ENCODE measurements at regions not wholly inside any gene's neighbourhood (a gene's known extent, or its start where the extent isn't known, plus 50 kb on each side); places are given as distances from the start of the nearest gene placed in this dataset.

GRCh38 chr11:70883323-70883940 lies 368.9 kb downstream of the SHANK2 start:
- in situ Hi-C loops (cut with MboI; ENCODE audit: low sequenced_read_pairs, unreplicated experiment), result no loop called here
- no peak for TF ChIP-seq CTCF (IDR thresholded peaks at IDR 0.05; ENCODE audit: borderline replicate concordance, control extremely low read depth, extremely low read depth, insufficient read depth, missing control alignments)

GRCh38 chr11:70883973-70884623 lies 368.3 kb downstream of the SHANK2 start:
- DNase-seq (ENCODE audit: low spot score), result no peak
- TF ChIP-seq CTCF (IDR thresholded peaks at IDR 0.05; ENCODE audit: borderline replicate concordance, control extremely low read depth, extremely low read depth, insufficient read depth, missing control alignments), result no peak
- in situ Hi-C loops (cut with MboI; ENCODE audit: low sequenced_read_pairs, unreplicated experiment), result no loop called here

More at GRCh38 chr11:70883323-70883940, 368.9 kb downstream of the SHANK2 start:
- DNase-seq (ENCODE audit: low spot score), result no peak

- in situ Hi-C loops (cut with MboI; ENCODE audit: low sequenced_read_pairs, unreplicated experiment), result no loop called here
- no peak for TF ChIP-seq CTCF (IDR thresholded peaks at IDR 0.05; ENCODE audit: borderline replicate concordance, control extremely low read depth, extremely low read depth, insufficient read depth, missing control alignments)
- no peak for DNase-seq (ENCODE audit: low spot score)
Measured at GRCh38 chr11:70885281-70886231, 366.8 kb downstream of the SHANK2 start.

- in situ Hi-C loops (cut with MboI; ENCODE audit: low sequenced_read_pairs, unreplicated experiment), result no loop called here
- no peak for DNase-seq (ENCODE audit: low spot score)
- no peak for TF ChIP-seq CTCF (IDR thresholded peaks at IDR 0.05; ENCODE audit: borderline replicate concordance, control extremely low read depth, extremely low read depth, insufficient read depth, missing control alignments)
Measured at GRCh38 chr11:70886256-70886655, 366.1 kb downstream of the SHANK2 start.

GRCh38 chr11:70886676-70887541 lies 365.5 kb downstream of the SHANK2 start:
- in situ Hi-C loops (cut with MboI; ENCODE audit: low sequenced_read_pairs, unreplicated experiment), result no loop called here
- no peak for TF ChIP-seq CTCF (IDR thresholded peaks at IDR 0.05; ENCODE audit: borderline replicate concordance, control extremely low read depth, extremely low read depth, insufficient read depth, missing control alignments)
- DNase-seq (ENCODE audit: low spot score), result no peak

- no peak for TF ChIP-seq CTCF (IDR thresholded peaks at IDR 0.05; ENCODE audit: borderline replicate concordance, control extremely low read depth, extremely low read depth, insufficient read depth, missing control alignments)
- in situ Hi-C loops (cut with MboI; ENCODE audit: low sequenced_read_pairs, unreplicated experiment), result no loop called here
- no peak for DNase-seq (ENCODE audit: low spot score)
Measured at GRCh38 chr11:70887542-70887827, 364.9 kb downstream of the SHANK2 start.
